ENCODE measurements at regions not wholly inside any gene's neighbourhood (a gene's known extent, or its start where the extent isn't known, plus 50 kb on each side); places are given as distances from the start of the nearest gene placed in this dataset.

DNA sequence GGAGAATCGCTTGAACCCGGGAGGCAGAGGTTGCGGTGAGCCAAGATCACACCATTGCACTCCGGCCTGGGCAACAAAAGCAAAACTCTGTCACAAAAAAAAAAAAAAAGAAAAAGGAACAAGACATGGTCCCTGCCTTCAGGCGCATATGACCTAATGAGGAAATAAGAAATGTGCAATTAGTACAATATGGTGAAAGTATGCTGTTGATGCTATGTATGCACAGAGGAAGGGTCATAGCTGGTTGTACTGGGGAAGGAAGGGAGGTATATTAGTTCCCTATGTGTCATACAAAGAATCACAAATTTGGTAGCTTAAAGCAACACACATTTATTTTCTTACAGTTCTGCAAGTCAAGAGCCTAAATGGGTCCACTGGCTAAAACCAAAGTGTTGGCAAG lies 97.8 kb upstream of the MPP7 start:
- TF ChIP-seq, protein P1, sequence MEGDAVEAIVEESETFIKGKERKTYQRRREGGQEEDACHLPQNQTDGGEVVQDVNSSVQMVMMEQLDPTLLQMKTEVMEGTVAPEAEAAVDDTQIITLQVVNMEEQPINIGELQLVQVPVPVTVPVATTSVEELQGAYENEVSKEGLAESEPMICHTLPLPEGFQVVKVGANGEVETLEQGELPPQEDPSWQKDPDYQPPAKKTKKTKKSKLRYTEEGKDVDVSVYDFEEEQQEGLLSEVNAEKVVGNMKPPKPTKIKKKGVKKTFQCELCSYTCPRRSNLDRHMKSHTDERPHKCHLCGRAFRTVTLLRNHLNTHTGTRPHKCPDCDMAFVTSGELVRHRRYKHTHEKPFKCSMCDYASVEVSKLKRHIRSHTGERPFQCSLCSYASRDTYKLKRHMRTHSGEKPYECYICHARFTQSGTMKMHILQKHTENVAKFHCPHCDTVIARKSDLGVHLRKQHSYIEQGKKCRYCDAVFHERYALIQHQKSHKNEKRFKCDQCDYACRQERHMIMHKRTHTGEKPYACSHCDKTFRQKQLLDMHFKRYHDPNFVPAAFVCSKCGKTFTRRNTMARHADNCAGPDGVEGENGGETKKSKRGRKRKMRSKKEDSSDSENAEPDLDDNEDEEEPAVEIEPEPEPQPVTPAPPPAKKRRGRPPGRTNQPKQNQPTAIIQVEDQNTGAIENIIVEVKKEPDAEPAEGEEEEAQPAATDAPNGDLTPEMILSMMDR (IDR thresholded peaks at IDR 0.05), result no peak
- TF ChIP-seq EZH2phosphoT487 (IDR thresholded peaks at IDR 0.05), result no peak

Data from neural progenitor cell (in vitro differentiated cells).